GM19193 (cell line): ENCODE measurements at regions not wholly inside any gene's neighbourhood (a gene's known extent, or its start where the extent isn't known, plus 50 kb on each side); places are given as distances from the start of the nearest gene placed in this dataset.

Experiments used
- POLR2A ChIP-seq: IDR thresholded peaks from 4 replicates; pipeline ENCODE4 v1.6.1; 2011; ENCODE audit not compliant: insufficient read depth, insufficient read length; ENCODE audit errors: extremely low read depth

DNA sequence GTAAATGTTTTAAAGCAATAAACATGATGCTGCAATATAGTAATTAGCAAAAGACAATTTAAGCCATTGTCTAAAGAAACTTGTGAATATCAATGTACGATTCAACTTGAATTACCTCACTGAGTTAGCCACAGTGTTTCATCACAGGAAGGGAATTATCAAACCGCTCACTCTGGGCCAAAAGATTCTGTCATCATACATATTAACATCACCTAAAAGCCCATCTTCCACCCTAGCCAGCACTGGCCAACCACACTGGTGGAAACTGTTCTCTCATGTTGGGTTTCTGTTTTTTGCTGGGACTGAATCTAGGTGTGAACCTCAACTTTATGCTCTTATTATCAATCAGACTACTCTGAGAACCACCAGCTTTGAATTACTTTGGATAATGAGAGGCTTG, 497.7 kb upstream of the THBS1 start:
- no peak for TF ChIP-seq POLR2A

DNA sequence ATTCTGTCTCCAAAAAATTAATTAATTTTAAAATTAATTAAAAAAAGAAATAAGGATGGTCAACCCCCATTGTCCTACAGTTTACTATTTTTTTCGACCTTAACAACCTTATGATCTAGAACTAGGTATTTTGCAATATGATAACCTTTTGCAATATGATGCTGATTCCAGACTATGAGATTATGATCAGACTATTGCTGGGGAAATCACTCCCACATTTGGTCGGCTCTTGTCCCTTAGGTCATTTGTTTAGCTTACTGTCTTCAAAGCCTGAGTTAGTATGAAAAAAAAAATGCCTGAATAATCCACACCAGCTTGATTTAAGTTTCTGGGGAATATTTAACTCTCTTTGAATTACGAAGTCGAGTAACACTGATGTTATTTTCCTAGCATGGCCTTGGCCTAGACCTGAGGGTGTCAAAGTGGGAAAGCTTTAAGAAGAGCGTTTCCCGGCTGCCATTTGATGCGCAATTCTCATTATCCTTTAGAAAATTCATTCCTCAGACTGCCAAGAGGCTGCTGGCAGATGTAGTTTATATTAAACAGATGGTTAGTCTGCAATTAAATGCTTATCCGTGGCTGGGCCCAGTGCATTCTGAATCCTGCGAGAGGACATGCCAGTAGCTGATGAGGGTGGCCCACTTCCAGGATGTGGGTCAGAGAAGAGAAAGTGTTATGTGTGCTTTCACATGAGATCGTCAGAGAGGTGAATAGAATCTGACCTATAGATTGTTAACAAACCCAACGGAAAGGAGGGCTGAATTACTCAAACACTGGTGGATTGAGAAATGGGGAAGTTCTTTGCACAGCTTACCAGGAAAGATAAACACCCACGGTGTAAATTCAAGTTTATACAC, 496.0 kb upstream of the THBS1 start:
- no peak for TF ChIP-seq POLR2A

DNA sequence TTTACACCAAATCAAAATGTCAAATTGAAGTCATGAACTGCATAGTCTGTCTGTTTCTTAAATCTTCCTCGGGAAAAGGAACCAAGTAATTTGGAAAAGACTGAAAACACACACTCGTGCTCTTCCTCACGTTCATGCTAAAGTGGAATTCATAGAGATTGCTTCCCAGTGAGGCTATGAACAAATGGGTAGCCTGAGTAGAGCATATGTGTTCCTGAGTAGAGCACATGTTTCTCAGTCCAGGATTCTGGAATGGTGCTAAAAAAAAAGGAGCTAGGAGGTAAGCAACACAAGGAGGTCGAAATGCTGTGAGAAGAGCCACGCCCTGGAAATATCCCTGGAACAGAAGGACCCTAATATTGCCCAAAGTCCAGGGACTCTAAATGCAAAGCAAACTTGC, 494.2 kb upstream of the THBS1 start:
- TF ChIP-seq POLR2A: no peak

DNA sequence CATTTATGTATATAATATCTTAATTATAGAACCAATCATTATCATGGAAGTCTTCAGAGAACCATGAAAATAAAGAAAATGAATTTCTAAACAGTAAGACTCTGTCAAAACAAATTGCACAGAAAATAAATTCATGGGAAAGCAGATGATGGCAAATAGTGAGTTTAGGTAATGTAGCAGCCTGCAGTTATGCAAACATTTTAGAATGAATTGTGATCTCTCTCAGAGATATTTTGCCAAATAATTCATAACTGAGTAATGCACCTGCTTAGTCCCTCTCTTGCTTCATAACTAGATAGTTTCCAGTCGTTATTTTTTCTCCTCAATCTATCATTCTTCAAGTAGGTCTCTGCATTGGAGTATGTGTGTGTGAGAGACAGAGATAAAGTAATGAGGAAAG, 492.7 kb upstream of the THBS1 start:
- no peak for TF ChIP-seq POLR2A

DNA sequence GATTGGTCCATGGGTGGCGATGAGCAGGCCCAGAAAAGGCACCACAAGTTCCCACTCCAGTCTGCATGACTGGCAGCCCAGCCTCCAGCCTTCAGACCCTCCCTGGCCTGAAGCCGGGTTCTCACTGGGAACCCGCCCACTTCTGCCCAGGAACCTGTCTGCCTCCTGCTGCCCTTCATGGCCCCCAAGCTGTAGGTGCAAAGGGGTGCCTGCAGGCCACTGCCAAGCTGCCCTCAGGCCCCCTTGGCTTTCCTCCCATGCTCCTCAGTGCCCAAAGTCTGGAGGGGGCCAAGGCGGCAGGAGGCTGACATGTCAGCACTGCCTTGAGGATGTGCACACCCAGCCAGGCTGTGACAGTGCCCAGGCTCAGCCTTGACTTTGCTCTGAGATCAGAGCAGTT, 488.5 kb upstream of the THBS1 start:
- no peak for TF ChIP-seq POLR2A

GRCh38 chr15:39092761-39093160, 488.1 kb upstream of the THBS1 start:
- TF ChIP-seq POLR2A: no peak

DNA sequence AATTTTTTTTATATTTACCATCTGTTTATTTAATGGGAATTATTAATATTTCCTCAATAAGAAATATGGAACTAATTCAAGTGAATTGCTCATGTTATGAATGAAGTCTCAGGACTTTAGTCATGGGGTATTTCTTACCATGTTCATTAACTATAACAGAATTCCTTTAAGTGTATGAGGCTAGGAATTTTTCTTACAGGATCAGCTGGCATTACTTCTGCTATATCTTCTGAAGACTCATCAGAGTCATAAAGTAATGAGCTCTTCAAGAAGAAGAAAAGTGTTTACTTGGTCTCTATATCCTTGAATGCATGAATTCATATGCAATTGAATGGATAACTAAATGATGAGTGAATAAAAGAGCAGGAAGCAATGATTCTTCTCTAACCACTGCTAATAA, 486.8 kb upstream of the THBS1 start:
- TF ChIP-seq POLR2A: no peak

DNA sequence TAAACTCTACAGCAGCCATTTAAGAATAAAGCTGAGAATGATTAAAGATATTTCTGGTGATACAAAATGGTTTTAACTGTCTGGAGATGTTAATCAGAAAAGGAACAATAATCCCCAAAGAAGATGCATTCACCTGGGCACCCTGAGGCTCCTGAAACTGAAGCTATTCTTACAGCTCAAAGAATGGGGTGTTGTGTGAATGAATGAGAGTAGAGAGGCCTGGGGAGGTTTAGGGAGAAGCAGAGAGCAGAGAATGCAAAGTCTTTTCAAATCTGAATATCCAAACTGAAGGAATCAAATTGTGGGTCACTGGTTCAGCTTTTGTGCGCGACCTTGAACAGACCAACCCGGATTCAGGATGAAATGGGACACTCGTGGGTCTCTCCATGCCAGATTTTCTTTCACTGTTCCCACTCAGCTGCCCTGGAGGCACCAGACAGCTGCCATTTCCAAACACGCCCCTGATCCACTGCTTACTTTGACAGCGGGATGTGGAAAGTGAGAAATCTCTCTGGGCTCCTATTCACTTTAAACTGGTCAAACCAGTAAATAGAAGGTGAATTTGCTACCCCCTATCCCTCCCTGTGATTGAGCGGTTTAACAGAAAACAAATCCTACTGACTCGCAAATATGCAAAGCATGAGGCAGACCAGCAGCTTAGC, 485.5 kb upstream of the THBS1 start:
- no peak for TF ChIP-seq POLR2A

- no peak for TF ChIP-seq POLR2A
Measured at GRCh38 chr15:39096608-39097205, 484.2 kb upstream of the THBS1 start.

- TF ChIP-seq POLR2A: no peak
Measured at GRCh38 chr15:39099524-39099923, 481.4 kb upstream of the THBS1 start.

- no peak for TF ChIP-seq POLR2A
Measured at GRCh38 chr15:39100106-39100660, 480.7 kb upstream of the THBS1 start.

DNA sequence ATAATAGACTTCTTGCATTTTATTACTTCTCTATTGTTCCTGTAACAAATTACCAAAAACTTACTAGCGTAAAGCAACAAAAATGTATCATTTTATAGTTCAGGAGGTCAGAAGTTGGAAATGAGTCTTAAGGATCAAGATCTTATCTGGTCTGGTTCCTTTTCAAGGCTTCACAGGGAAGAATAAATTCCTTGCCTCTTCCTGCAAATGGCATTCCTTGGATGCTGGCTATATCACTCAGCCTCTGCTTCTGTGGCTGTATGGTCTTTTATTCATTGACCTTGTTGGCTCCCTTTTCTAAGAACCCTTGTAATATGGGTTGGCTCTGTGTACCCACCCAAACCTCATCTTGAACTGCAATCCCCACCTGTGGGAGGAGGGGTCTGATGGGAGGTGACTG, 478.4 kb upstream of the THBS1 start:
- no peak for TF ChIP-seq POLR2A

DNA sequence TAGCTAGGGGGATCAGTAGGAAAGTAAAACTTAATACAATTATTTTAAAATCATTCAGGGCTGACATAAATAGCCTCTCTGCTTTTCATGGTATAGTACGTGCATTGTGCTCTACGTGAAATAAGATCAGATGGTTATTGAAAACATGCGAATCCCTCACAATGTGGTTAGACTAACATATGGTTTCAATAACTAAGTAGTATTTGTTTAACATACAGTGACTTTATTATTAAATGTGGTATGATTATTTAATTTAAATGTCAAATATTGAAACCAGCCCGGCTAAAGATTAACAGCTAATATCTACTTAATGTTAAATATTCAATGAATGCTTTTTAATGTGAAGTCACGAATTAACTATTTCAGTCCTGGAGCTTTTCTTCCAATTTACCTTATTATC, 473.9 kb upstream of the THBS1 start:
- no peak for TF ChIP-seq POLR2A

GRCh38 chr15:39108021-39108420, 472.9 kb upstream of the THBS1 start:
- no peak for TF ChIP-seq POLR2A

GRCh38 chr15:39110336-39110735, 470.5 kb upstream of the THBS1 start:
- TF ChIP-seq POLR2A: no peak

DNA sequence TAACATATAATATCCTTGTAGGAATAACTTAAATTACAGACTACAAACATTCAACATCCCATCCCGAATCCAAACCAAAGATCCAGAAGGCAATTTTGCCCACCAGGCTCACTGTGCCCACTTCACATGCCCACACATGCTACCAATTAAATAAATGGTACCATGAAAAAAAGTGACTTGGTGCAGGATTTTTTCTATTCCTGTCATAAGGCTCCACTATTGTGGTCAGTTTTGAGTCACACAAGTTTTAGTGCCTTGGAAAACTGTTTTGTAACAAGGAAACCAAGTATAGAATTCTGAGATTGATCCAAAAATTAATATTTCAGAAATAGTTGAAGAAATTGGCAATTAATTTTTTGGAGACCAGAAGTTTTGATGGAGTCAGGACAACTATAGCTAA, 470.1 kb upstream of the THBS1 start:
- TF ChIP-seq POLR2A: no peak

DNA sequence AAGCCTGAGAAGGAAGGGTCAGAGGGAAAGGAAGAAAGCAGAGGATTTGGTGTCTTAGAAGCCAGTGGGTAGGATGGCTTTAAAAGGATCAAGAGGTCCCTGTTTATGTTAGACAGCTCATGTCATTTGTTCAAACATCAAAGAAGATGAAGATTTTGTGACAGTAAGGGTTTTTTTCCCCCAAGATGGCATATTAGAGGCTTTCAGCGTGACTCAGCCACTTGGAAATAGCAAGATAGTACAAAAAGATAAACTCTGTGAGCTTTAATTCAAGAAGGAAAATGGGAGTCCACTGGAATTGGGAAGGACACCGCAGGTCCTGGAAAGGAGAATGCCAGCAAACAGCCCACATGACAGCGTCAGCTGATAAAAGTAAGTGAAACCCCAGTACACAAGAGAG, 467.1 kb upstream of the THBS1 start:
- TF ChIP-seq POLR2A: no peak
